HCT116 (cell line): ENCODE measurements at regions not wholly inside any gene's neighbourhood (a gene's known extent, or its start where the extent isn't known, plus 50 kb on each side); places are given as distances from the start of the nearest gene placed in this dataset.
A peak's percentile ranks its signal among the peaks of the same experiment; 100 is the strongest.

Source experiments
- ATAC-seq: fragments of 200-7000 bp; cut with Tn5 transposase; 2 replicates; pipeline ENCODE4 v1.9.1; 2020; ENCODE audit warnings: mild to moderate bottlenecking, moderate library complexity
- BruUV-seq: library from RNA; stranded (reverse); fragments of 400-500 nt; replicated peaks from 2 replicates; lab custom pipeline; 2021; lab: Mats Ljungman, UMichigan
- CTCF ChIA-PET: fragments of 300-600 bp; sonication (Branson Sonifier 250); formaldehyde crosslinking; loops from one replicate; lab custom pipeline; 2021; ENCODE audit warnings: antibody characterized with exemption; lab: Charles Lee
- POLR2A ChIA-PET: fragments of 300-600, 350-600 bp; sonication (Branson Sonifier 250); formaldehyde crosslinking; loops from one replicate; lab custom pipeline; 2021; ENCODE audit warnings: antibody characterized with exemption; lab: Charles Lee
- RAD21 ChIA-PET, 2 experiments: fragments of 300-600 bp; sonication (Branson Sonifier 250); formaldehyde crosslinking; loops; one replicate each; lab custom pipeline; 2023; ENCODE audit warnings: low total read pairs in 2 of 2; ENCODE audit not compliant: uncharacterized antibody in 2 of 2, unreplicated experiment in 2 of 2, low non-redundant PET in 1 of 2; lab: Charles Lee
- DNase-seq: peaks from one replicate; pipeline ENCODE4 v3.0.0-alpha.2; 2010; ENCODE audit warnings: low read depth, low spot score
- H2AFZ ChIP-seq: fragments of 200-600 bp; shearing (Covaris generic), sonication (generic); 2 replicates; pipeline ENCODE4 v1.6.1; 2017; ENCODE audit warnings: low read depth, mixed run types, mixed read lengths, antibody characterized with exemption, low read length; ENCODE audit not compliant: poor library complexity, severe bottlenecking
- H3K27ac ChIP-seq: 2 replicates; pipeline ENCODE4 v1.5.1; 2012; ENCODE audit warnings: low read depth, low read length
- H3K27me3 ChIP-seq: fragments of 200-600 bp; sonication (generic); 2 replicates; pipeline ENCODE4 v1.6.1; 2016; ENCODE audit warnings: mixed run types, low read length, mixed read lengths; ENCODE audit not compliant: insufficient read depth
- H3K36me3 ChIP-seq, 2 experiments: fragments of 200-500 bp in 1 of 2; fragments of 200-600 bp in 1 of 2; sonication (Bioruptor generic) in 1 of 2; sonication (generic) in 1 of 2; 2 replicates each; pipeline versions ENCODE4 v1.5.1 to v1.6.1; 2014 to 2016; ENCODE audit warnings: low read length in 2 of 2, inconsistent platforms in 1 of 2, mixed read lengths in 1 of 2, mixed run types in 1 of 2; ENCODE audit not compliant: insufficient read depth in 2 of 2, control insufficient read depth in 1 of 2
- H3K4me1 ChIP-seq, 2 experiments: fragments of 200-600 bp in 1 of 2; sonication (generic) in 1 of 2; 2 replicates each; pipeline versions ENCODE4 v1.5.1 to v1.6.1; 2012 to 2017; ENCODE audit warnings: low read length in 2 of 2, inconsistent platforms in 1 of 2, mild to moderate bottlenecking in 1 of 2, mixed read lengths in 1 of 2, mixed run types in 1 of 2, moderate library complexity in 1 of 2; ENCODE audit not compliant: insufficient read depth in 2 of 2, control insufficient read depth in 1 of 2
- H3K4me2 ChIP-seq: fragments of 200-600 bp; sonication (generic); 2 replicates; pipeline ENCODE4 v1.6.1; 2017; ENCODE audit warnings: mixed run types, low read length, mixed read lengths
- H3K4me3 ChIP-seq, 2 experiments: fragments of 200-600 bp in 1 of 2; sonication (generic) in 1 of 2; replicated peaks in 1 of 2; 2 replicates each; pipeline ENCODE4 v1.5.1; 2011 to 2016; ENCODE audit warnings: low read length in 2 of 2, control low read depth in 1 of 2, low read depth in 1 of 2, mild to moderate bottlenecking in 1 of 2, mixed read lengths in 1 of 2, mixed run types in 1 of 2
- H3K79me2 ChIP-seq: fragments of 200-600 bp; sonication (generic); 2 replicates; pipeline ENCODE4 v1.6.1; 2017; ENCODE audit warnings: mild to moderate bottlenecking, mixed run types, low read length, moderate library complexity, mixed read lengths; ENCODE audit not compliant: insufficient read depth
- H3K9ac ChIP-seq: fragments of 200-600 bp; sonication (generic); 2 replicates; pipeline ENCODE4 v1.6.1; 2016; ENCODE audit warnings: low read length, mixed read lengths
- H3K9me2 ChIP-seq: fragments of 200-600 bp; sonication (generic), shearing (Covaris generic); 2 replicates; pipeline ENCODE4 v1.6.1; 2017; ENCODE audit warnings: mixed run types, mild to moderate bottlenecking, moderate library complexity; ENCODE audit not compliant: insufficient read depth
- H3K9me3 ChIP-seq, 2 experiments: fragments of 200-500 bp in 1 of 2; fragments of 200-600 bp in 1 of 2; sonication (Bioruptor generic) in 1 of 2; sonication (generic) in 1 of 2; 2 replicates each; pipeline ENCODE4 v1.6.1; 2014 to 2017; ENCODE audit warnings: low read length in 2 of 2, mixed read lengths in 2 of 2, inconsistent platforms in 1 of 2, low read depth in 1 of 2, mild to moderate bottlenecking in 1 of 2, mixed run types in 1 of 2, moderate library complexity in 1 of 2; ENCODE audit not compliant: control insufficient read depth in 1 of 2, insufficient read depth in 1 of 2
- H4K20me1 ChIP-seq: fragments of 200-600 bp; sonication (generic), shearing (Covaris generic); 2 replicates; pipeline ENCODE4 v1.6.1; 2017; ENCODE audit warnings: mixed run types, mild to moderate bottlenecking, moderate library complexity; ENCODE audit not compliant: insufficient read depth
- CBX3 ChIP-seq: IDR thresholded peaks from 2 replicates; pipeline ENCODE4 v1.6.1; 2012; ENCODE audit warnings: low read depth
- ELF1 ChIP-seq: IDR thresholded peaks from 2 replicates; pipeline ENCODE4 v1.6.1; 2012; ENCODE audit warnings: low read depth, borderline replicate concordance
- EZH2 ChIP-seq: fragments of 200-600 bp; sonication (generic); IDR thresholded peaks from 2 replicates; pipeline ENCODE4 v1.6.1; 2017; ENCODE audit warnings: antibody characterized with exemption, mixed run types
- EZH2phosphoT487 ChIP-seq: fragments of 200-600 bp; IDR thresholded peaks from 2 replicates; pipeline ENCODE4 v1.6.1; 2018; ENCODE audit warnings: antibody characterized with exemption, borderline replicate concordance
- FOSL1 ChIP-seq: IDR thresholded peaks from 2 replicates; pipeline ENCODE4 v1.6.1; 2012; ENCODE audit warnings: low read depth
- JUND ChIP-seq: IDR thresholded peaks from 2 replicates; pipeline ENCODE4 v1.6.1; 2012
- POLR2AphosphoS5 ChIP-seq: IDR thresholded peaks from 2 replicates; pipeline ENCODE4 v1.6.1; 2011; ENCODE audit warnings: mild to moderate bottlenecking, low read depth, low read length, moderate library complexity
- RAD21 ChIP-seq: IDR thresholded peaks from 2 replicates; pipeline ENCODE4 v1.6.1; 2012; ENCODE audit warnings: low read depth, mild to moderate bottlenecking
- SRF ChIP-seq: IDR thresholded peaks from 2 replicates; pipeline ENCODE4 v1.6.1; 2012; ENCODE audit warnings: low read depth
- YY1 ChIP-seq: IDR thresholded peaks from 2 replicates; pipeline ENCODE4 v1.6.1; 2011; ENCODE audit warnings: low read length, low read depth, moderate library complexity, mild to moderate bottlenecking; ENCODE audit not compliant: insufficient replicate concordance; ENCODE audit errors: extremely low read depth
- intact Hi-C: fragments of 100-400 bp; cut with micrococcal nuclease; formaldehyde crosslinking; loops from 2 replicates; pipeline ENCODE4 v1.10.0; 2022
- TF ChIP-seq, protein P1 (sequence below), 3 experiments: fragments of 200-600 bp in 1 of 3; sonication (generic) in 1 of 3; IDR thresholded peaks in 2 of 3; conservative IDR thresholded peaks in 1 of 3; 2 replicates each; pipeline ENCODE4 v1.5.1; 2012 to 2017; ENCODE audit warnings: low read depth in 2 of 3, low read length in 2 of 3, antibody characterized with exemption in 1 of 3, borderline replicate concordance in 1 of 3, control low read depth in 1 of 3, mild to moderate bottlenecking in 1 of 3, mixed read lengths in 1 of 3, mixed run types in 1 of 3, moderate library complexity in 1 of 3; ENCODE audit not compliant: insufficient read depth in 1 of 3
- TF ChIP-seq, protein P2 (sequence below): IDR thresholded peaks from 2 replicates; pipeline ENCODE4 v1.6.1; 2011; ENCODE audit warnings: mild to moderate bottlenecking, low read length, moderate library complexity; ENCODE audit not compliant: insufficient replicate concordance; ENCODE audit errors: extremely low read depth
- TF ChIP-seq, protein P3 (sequence below): IDR thresholded peaks from 2 replicates; pipeline ENCODE4 v1.6.1; 2012

DNA sequence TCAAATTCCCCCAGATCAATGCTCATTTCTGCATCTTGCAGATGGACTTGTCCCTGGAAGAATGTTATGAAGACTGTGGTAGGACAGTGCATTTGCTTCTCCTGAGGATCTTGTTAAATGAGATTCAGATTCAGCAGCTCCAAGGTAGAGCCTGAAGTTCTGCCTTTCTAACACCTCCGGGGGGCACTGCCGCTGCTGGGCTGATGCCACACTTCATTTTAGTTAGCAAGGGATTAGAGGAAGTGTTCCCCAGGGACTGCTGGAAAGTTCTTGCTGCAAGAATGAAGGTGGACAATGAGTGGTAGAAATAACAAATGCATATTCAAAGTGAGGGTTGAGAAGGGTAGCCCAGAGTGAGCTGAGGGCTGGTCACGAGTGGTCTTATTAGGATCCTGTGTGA lies 434.3 kb upstream of the AKR1E2 start:
- 0 out of 2 replicates have a peak, but pooled peaks have one; percentile 23 for TF ChIP-seq CBX3
- TF ChIP-seq RAD21: peak; percentile 75
- no peak for TF ChIP-seq JUND
- TF ChIP-seq, protein P1, sequence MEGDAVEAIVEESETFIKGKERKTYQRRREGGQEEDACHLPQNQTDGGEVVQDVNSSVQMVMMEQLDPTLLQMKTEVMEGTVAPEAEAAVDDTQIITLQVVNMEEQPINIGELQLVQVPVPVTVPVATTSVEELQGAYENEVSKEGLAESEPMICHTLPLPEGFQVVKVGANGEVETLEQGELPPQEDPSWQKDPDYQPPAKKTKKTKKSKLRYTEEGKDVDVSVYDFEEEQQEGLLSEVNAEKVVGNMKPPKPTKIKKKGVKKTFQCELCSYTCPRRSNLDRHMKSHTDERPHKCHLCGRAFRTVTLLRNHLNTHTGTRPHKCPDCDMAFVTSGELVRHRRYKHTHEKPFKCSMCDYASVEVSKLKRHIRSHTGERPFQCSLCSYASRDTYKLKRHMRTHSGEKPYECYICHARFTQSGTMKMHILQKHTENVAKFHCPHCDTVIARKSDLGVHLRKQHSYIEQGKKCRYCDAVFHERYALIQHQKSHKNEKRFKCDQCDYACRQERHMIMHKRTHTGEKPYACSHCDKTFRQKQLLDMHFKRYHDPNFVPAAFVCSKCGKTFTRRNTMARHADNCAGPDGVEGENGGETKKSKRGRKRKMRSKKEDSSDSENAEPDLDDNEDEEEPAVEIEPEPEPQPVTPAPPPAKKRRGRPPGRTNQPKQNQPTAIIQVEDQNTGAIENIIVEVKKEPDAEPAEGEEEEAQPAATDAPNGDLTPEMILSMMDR (IDR thresholded peaks at IDR 0.05 in 2 of 3, conservative IDR thresholded peaks at IDR 0.05 in 1 of 3; ENCODE audit: borderline replicate concordance in 1 of 3, insufficient read depth in 1 of 3, low read depth in 2 of 3, low read length in 2 of 3): peak; percentile 50 to 56 (median 54); a peak in 5 of 6 replicates
- TF ChIP-seq ELF1: no peak
- ChIA-PET POLR2A (interaction anchor here (1.3 kb wide), 1 partner anchor 47 kb away, joined by 3 read pairs; no protein-coding TSS in a partner anchor), CTCF (interaction anchor here (0.9 to 1.4 kb wide), 3 partner anchors 265 to 379 kb away, joined by 3 to 7 read pairs (median 4); no protein-coding TSS in a partner anchor), RAD21 (interaction anchor here in 1 of 2 experiments (1.5 kb wide), 1 partner anchor 38 kb away, joined by 3 read pairs; no protein-coding TSS in a partner anchor)
- Histone ChIP-seq H2AFZ (no peak overlapping the region), H3K27ac (no peak overlapping the region), H3K4me1 (no peaks in the 10 kb centered on the region), H3K9me2 (no peaks in the 10 kb centered on the region), H3K27me3 (no peaks in the 10 kb centered on the region), H3K4me3 (no peak overlapping the region), H3K4me2 (no peak overlapping the region), H3K36me3 (no peaks in the 10 kb centered on the region), H4K20me1 (no peaks in the 10 kb centered on the region), H3K9ac (no peak overlapping the region), H3K79me2 (no peaks in the 10 kb centered on the region), H3K9me3 (no peaks in the 10 kb centered on the region)
- DNase-seq (peak; percentile 22), ATAC-seq (peak; percentile 83)
- BruUV-seq: no TSS peak
- intact Hi-C loops: loop anchor here (1.0 to 10.0 kb wide), 2 partner anchors 263 to 376 kb away; no protein-coding TSS in a partner anchor

DNA sequence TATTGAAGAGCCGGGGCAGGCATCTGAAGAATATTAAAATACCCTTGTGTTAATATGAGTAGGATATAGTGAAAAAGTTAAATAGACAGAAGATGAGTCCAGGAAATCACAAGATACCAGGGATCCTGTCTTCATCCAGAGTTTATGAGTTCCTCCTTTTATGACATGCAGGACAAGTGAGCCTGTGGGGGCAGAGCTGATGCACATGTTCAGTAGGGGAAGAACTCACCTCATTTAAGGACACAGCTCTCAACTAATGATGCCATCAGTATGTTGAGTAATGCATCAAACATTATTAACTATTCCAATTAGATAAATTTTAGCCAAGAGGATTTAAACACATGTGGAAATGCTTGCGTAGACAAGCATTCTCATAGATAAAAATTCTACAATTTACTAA lies 435.8 kb upstream of the AKR1E2 start:
- intact Hi-C loops: loop anchor here (10.0 kb wide), 1 partner anchor 265 kb away; no protein-coding TSS in a partner anchor
- Histone ChIP-seq H3K9me3 (no peaks in the 10 kb centered on the region), H3K9me2 (no peaks in the 10 kb centered on the region), H3K4me2 (no peak overlapping the region), H3K4me3 (no peak overlapping the region), H3K79me2 (no peaks in the 10 kb centered on the region), H3K9ac (no peak overlapping the region), H4K20me1 (no peaks in the 10 kb centered on the region), H3K4me1 (no peaks in the 10 kb centered on the region), H3K27me3 (no peaks in the 10 kb centered on the region), H2AFZ (no peak overlapping the region), H3K27ac (no peak overlapping the region), H3K36me3 (no peaks in the 10 kb centered on the region)
- CTCF ChIA-PET: no interaction called here
- DNase-seq: no peak
- ATAC-seq: no peak
- POLR2A ChIA-PET: no interaction called here
- BruUV-seq: no TSS peak
- RAD21 ChIA-PET: no interaction called here
- TF ChIP-seq EZH2phosphoT487: no peak
- TF ChIP-seq, protein P1 (IDR thresholded peaks at IDR 0.05 in 2 of 3, conservative IDR thresholded peaks at IDR 0.05 in 1 of 3; ENCODE audit: borderline replicate concordance in 1 of 3, insufficient read depth in 1 of 3, low read depth in 2 of 3, low read length in 2 of 3): no peak
- TF ChIP-seq SRF: no peak
- TF ChIP-seq YY1: no peak
- TF ChIP-seq, protein P2, sequence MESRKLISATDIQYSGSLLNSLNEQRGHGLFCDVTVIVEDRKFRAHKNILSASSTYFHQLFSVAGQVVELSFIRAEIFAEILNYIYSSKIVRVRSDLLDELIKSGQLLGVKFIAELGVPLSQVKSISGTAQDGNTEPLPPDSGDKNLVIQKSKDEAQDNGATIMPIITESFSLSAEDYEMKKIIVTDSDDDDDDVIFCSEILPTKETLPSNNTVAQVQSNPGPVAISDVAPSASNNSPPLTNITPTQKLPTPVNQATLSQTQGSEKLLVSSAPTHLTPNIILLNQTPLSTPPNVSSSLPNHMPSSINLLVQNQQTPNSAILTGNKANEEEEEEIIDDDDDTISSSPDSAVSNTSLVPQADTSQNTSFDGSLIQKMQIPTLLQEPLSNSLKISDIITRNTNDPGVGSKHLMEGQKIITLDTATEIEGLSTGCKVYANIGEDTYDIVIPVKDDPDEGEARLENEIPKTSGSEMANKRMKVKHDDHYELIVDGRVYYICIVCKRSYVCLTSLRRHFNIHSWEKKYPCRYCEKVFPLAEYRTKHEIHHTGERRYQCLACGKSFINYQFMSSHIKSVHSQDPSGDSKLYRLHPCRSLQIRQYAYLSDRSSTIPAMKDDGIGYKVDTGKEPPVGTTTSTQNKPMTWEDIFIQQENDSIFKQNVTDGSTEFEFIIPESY: no peak
- TF ChIP-seq, protein P3, sequence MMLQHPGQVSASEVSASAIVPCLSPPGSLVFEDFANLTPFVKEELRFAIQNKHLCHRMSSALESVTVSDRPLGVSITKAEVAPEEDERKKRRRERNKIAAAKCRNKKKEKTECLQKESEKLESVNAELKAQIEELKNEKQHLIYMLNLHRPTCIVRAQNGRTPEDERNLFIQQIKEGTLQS: no peak
- no peak for TF ChIP-seq FOSL1
- TF ChIP-seq EZH2: no peak
- no peak for TF ChIP-seq POLR2AphosphoS5
